NCI-H524 (cell line): ENCODE measurements at regions not wholly inside any gene's neighbourhood (a gene's known extent, or its start where the extent isn't known, plus 50 kb on each side); places are given as distances from the start of the nearest gene placed in this dataset.

ENCODE experiments used
- DNase-seq, 2 experiments: peaks; one replicate each; lab custom pipeline; 2025; lab: John Stamatoyannopoulos, UW

DNA sequence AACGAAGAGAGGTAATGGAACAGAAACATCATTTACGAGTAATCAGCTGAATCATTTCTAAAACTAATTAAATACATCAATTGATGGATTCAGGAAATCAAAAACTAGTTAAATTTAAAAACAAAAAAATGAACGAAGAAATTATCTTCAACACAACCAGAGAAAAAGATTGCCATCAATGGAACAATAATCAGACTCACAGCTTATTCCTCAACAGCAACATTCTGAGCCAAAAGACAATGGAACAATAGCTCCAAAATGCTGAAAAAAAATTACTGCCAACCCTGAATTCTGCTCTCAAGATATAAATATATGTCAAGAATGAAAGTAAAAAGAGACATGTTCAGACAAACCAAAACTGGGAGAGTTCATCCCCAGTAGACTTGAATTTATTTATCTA is 65.5 kb upstream of the KLF3 start:
- no peak for DNase-seq

- no peak for DNase-seq
Observed at GRCh38 chr4:38600575-38600974, 63.4 kb upstream of the KLF3 start.

- no peak for DNase-seq
Observed at GRCh38 chr4:38601244-38601915, 62.6 kb upstream of the KLF3 start.

DNA sequence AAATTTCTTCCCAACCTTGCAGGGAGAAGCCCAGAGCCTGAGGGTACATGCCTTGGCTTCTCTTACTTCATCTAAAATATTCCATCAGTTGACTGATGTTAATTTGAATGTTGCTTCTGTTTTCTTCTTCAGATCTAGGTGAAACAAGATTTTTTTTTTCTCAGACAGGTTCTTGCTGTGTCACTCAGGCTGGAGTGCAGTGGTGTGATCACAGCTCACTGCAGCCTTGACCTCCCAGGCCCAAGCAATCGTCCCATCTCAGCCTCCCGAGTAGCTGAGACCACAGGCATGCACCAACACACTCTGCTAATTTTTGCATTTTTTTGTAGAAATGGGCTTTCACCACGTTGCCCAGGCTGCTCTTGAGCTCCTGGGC is 62.1 kb upstream of the KLF3 start:
- no peak for DNase-seq

GRCh38 chr4:38603652-38604051 is 60.3 kb upstream of the KLF3 start:
- no peak for DNase-seq

- DNase-seq = no peak
Observed at GRCh38 chr4:38605181-38605752, 58.7 kb upstream of the KLF3 start.

GRCh38 chr4:38605753-38606586 is 58.0 kb upstream of the KLF3 start:
- DNase-seq = no peak

DNA sequence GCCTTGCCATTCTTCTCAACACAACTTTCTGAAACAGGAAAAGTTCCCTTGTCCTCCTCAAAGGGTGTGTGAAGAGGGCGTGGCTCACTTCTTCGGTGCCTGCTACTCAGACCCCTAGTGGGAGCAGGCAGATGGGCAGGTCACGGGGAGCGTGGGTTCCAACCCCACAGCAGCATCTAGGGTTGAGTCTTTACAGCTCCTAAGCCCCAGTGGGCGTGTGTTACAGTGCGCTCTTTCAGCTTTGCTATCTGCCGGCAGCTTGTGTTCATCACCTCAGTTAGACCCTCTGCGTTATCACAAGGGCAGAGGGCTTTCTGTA is 57.5 kb upstream of the KLF3 start:
- DNase-seq = no peak

DNA sequence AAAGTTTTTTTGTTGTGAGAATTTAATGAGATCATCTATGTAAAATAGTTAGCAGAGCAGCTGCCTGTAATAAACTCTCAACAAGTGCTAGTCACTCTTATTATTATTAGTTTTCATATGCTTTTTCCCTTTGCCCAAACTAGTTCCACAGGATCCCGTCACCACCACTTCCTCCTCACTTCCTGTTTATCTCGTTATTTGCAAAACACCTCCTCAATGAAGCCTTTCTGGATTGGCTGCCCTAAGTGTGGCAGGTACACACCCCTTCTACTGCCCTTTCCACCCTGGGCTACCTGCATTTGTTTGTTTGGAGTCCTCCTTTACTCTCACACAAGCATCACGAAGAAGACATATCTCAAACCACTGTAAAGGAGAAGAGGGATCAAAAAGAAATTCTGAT is 54.4 kb upstream of the KLF3 start:
- no peak for DNase-seq

DNA sequence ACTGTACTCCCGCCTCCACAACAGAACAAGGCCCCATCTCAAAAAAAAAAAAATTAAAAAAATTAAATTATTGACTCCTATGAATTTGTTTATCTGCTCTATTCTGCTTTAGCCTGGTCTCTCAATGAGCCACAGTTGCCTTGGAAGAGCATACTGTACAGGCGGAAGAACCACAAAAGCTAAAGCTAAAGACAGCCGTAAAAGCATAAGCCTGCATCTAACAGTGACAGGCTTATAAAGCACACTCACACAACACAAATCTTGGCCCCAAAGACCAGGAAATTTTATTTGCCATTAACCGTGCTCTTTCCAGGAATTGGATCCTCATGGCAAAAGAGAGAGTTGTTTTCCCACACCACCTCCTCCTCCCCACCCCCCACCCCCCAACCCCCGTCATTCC is 53.5 kb upstream of the KLF3 start:
- no peak for DNase-seq

DNA sequence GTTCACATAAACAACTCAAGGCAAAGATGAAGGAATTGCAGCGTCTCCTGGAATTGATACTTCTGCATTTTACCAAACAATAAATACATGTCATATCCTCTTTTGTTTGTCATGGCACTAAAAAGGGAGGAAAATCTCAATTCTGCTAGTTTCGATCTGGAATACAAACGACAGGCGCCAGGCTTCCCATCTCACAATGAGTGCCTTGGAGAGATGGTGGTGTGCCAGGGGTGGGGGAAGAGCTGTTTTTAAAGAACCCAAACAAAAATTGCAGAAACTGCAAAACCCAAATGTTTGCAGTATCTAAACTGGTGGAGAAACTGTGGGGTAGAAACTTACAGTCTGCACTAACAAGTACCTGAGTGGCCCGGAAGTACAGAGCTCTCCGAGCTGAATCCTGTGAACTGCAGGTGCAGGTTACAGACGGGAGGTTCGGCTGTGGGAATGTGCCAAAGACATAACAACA is 53.0 kb upstream of the KLF3 start:
- no peak for DNase-seq

GRCh38 chr4:38611676-38612075 is 52.3 kb upstream of the KLF3 start:
- DNase-seq = no peak

- DNase-seq = peak in 1 of 2 experiments; percentile 54
Observed at GRCh38 chr4:38612646-38613414, 51.2 kb upstream of the KLF3 start.
